ENCODE measurements at regions not wholly inside any gene's neighbourhood (a gene's known extent, or its start where the extent isn't known, plus 50 kb on each side); places are given as distances from the start of the nearest gene placed in this dataset.

DNA sequence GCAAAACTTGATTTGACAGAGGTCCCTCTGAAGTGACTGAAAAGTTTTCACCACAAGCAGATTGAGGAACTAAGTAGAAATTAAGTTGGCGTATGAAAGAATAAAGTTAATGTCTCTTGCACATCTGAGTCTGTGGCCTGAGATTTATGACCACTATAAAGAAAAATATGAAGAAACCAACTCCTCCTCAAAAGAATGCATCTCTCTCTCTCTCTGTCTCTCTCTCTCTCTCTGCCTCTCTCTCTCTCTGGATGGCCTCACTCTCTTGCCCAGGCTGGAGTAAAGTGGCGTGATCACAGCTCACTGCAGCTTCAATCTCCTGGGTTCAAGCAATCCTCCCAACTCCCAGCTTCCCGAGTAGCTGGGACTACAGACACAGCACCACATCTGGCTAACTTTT is 55.2 kb downstream of the RPL22L1 start:
- TF ChIP-seq CTCF (IDR thresholded peaks at IDR 0.05; ENCODE audit: low read depth, low read length) = no peak
- no peak overlapping the region for H3K4me3 ChIP-seq
- H3K9me3 ChIP-seq (ENCODE audit: low read depth) = no peaks in the 10 kb centered on the region
- no peak for DNase-seq (ENCODE audit: low read depth in 1 of 2, low spot score in 1 of 2)
- H3K4me1 ChIP-seq (ENCODE audit: low read depth) = peaks cover 15% of the 10 kb centered on the region
- no peaks in the 10 kb centered on the region for H3K36me3 ChIP-seq
- no peak overlapping the region for H3K27ac ChIP-seq
- H3K27me3 ChIP-seq = no peaks in the 10 kb centered on the region

DNA sequence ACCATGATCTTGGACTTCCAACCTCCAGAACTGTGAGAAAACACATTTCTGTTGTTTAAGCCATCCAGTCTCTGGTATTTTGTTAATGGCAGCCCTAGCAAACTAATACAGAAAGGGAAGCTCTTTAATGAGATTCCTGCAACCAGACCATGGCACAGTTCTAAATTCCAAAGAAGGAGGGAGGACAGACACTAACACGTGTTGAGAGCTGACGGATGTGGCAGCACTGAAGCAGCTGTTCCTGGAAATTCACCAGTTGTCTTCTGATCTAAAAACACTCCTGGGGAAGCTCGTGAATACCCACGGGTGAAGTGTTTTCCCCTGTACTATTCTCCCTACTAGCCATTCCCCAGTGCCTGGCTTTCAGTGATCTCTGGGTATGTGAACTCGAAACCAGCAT is 56.7 kb downstream of the RPL22L1 start:
- Histone ChIP-seq H3K36me3 (no peaks in the 10 kb centered on the region), H3K4me1 (ENCODE audit: low read depth) (peaks cover 15% of the 10 kb centered on the region), H3K27me3 (no peaks in the 10 kb centered on the region), H3K4me3 (no peak overlapping the region), H3K9me3 (ENCODE audit: low read depth) (no peaks in the 10 kb centered on the region), H3K27ac (no peak overlapping the region)
- no peak for DNase-seq (ENCODE audit: low read depth in 1 of 2, low spot score in 1 of 2)
- no peak for TF ChIP-seq CTCF (IDR thresholded peaks at IDR 0.05; ENCODE audit: low read depth, low read length)

GRCh38 chr3:170811928-170812591 is 57.9 kb downstream of the RPL22L1 start:
- Histone ChIP-seq H3K27me3 (no peaks in the 10 kb centered on the region), H3K36me3 (no peaks in the 10 kb centered on the region), H3K4me3 (no peak overlapping the region), H3K9me3 (ENCODE audit: low read depth) (no peaks in the 10 kb centered on the region), H3K4me1 (ENCODE audit: low read depth) (peaks cover 15% of the 10 kb centered on the region), H3K27ac (no peak overlapping the region)
- DNase-seq (ENCODE audit: low read depth in 1 of 2, low spot score in 1 of 2) = peak; percentile 83 to 91
- TF ChIP-seq CTCF (IDR thresholded peaks at IDR 0.05; ENCODE audit: low read depth, low read length) = peak; percentile 94

GRCh38 chr3:170811515-170811914 is 58.5 kb downstream of the RPL22L1 start:
- H3K9me3 ChIP-seq (ENCODE audit: low read depth) = no peaks in the 10 kb centered on the region
- TF ChIP-seq CTCF (IDR thresholded peaks at IDR 0.05; ENCODE audit: low read depth, low read length) = no peak
- H3K27ac ChIP-seq = no peak overlapping the region
- H3K4me1 ChIP-seq (ENCODE audit: low read depth) = peaks cover 15% of the 10 kb centered on the region
- H3K27me3 ChIP-seq = no peaks in the 10 kb centered on the region
- no peaks in the 10 kb centered on the region for H3K36me3 ChIP-seq
- DNase-seq (ENCODE audit: low read depth in 1 of 2, low spot score in 1 of 2) = peak in 1 of 2 donors; percentile 33
- H3K4me3 ChIP-seq = no peak overlapping the region

DNA sequence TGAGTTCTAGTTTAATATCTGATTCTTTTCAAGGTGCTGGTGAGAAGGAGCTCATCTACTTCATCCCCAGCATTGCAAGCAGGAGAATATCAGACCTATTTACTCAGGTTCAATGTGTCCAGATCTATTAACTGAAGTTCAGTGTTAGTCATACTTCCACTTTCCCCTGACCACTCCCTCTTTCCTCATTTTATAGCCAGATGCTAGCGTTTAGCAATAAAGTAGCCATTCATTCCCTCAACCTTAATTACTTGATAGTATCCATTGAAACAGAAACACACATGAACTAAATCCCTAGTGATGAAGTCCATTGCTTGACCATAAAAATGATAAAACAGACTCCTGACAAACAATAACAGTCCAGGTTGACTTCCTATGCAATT is 60.0 kb downstream of the RPL22L1 start:
- Histone ChIP-seq H3K4me1 (ENCODE audit: low read depth) (peaks cover 15% of the 10 kb centered on the region), H3K27ac (no peak overlapping the region), H3K27me3 (no peaks in the 10 kb centered on the region), H3K9me3 (ENCODE audit: low read depth) (no peaks in the 10 kb centered on the region), H3K4me3 (no peak overlapping the region), H3K36me3 (no peaks in the 10 kb centered on the region)
- peak in 1 of 2 donors; percentile 37 for DNase-seq (ENCODE audit: low read depth in 1 of 2, low spot score in 1 of 2)
- TF ChIP-seq CTCF (IDR thresholded peaks at IDR 0.05; ENCODE audit: low read depth, low read length) = no peak

Measured in cardiac muscle cell (in vitro differentiated cells and primary cell).